Trophoblast cell (in vitro differentiated cells and primary cell): ENCODE measurements at regions not wholly inside any gene's neighbourhood (a gene's known extent, or its start where the extent isn't known, plus 50 kb on each side); places are given as distances from the start of the nearest gene placed in this dataset.

ENCODE experiments used
- DNase-seq, 2 donors: peaks; one replicate each; pipeline ENCODE4 v3.0.0-alpha.2; 2016
- H2AFZ ChIP-seq: 2 replicates; pipeline ENCODE4 v1.6.1; 2013; ENCODE audit warnings: low read length, moderate library complexity, mild to moderate bottlenecking; ENCODE audit not compliant: insufficient read depth, poor library complexity
- H2AK5ac ChIP-seq: 2 replicates; pipeline ENCODE4 v1.6.1; 2013; ENCODE audit warnings: mild to moderate bottlenecking, low read length
- H2BK120ac ChIP-seq: 2 replicates; pipeline ENCODE4 v1.6.1; 2013; ENCODE audit warnings: low read length, mild to moderate bottlenecking, moderate library complexity; ENCODE audit not compliant: insufficient read depth, poor library complexity
- H2BK12ac ChIP-seq: 2 replicates; pipeline ENCODE4 v1.6.1; 2013; ENCODE audit warnings: mild to moderate bottlenecking, low read length, moderate library complexity
- H2BK5ac ChIP-seq: 2 replicates; pipeline ENCODE4 v1.6.1; 2013; ENCODE audit warnings: low read length, low read depth, moderate library complexity, mild to moderate bottlenecking; ENCODE audit not compliant: poor library complexity
- H3K14ac ChIP-seq: 2 replicates; pipeline ENCODE4 v1.6.1; 2013; ENCODE audit warnings: mild to moderate bottlenecking, low read length
- H3K18ac ChIP-seq: 2 replicates; pipeline ENCODE4 v1.6.1; 2013; ENCODE audit warnings: mild to moderate bottlenecking, low read length
- H3K23ac ChIP-seq: 2 replicates; pipeline ENCODE4 v1.6.1; 2013; ENCODE audit warnings: low read length
- H3K27ac ChIP-seq: 2 replicates; pipeline ENCODE4 v1.5.1; 2013; ENCODE audit warnings: low read depth, mild to moderate bottlenecking, inconsistent platforms, low read length, moderate library complexity
- H3K27me3 ChIP-seq: 2 replicates; pipeline ENCODE4 v1.6.1; 2013; ENCODE audit warnings: inconsistent platforms, mild to moderate bottlenecking, low read length, moderate library complexity; ENCODE audit not compliant: insufficient read depth
- H3K36me3 ChIP-seq, 2 experiments: 1 replicate in 1 of 2; 2 replicates in 1 of 2; pipeline ENCODE4 v1.6.1; 2013; ENCODE audit warnings: low read length in 2 of 2, mild to moderate bottlenecking in 2 of 2, moderate library complexity in 1 of 2; ENCODE audit not compliant: insufficient read depth in 2 of 2, control insufficient read depth in 1 of 2
- H3K4ac ChIP-seq: 2 replicates; pipeline ENCODE4 v1.6.1; 2013; ENCODE audit warnings: low read depth, mild to moderate bottlenecking, low read length, moderate library complexity
- H3K4me1 ChIP-seq, 2 experiments: 1 replicate in 1 of 2; 2 replicates in 1 of 2; pipeline ENCODE4 v1.6.1; 2013; ENCODE audit warnings: low read length in 2 of 2, mild to moderate bottlenecking in 2 of 2, moderate library complexity in 1 of 2; ENCODE audit not compliant: insufficient read depth in 2 of 2, control insufficient read depth in 1 of 2
- H3K4me2 ChIP-seq: 2 replicates; pipeline ENCODE4 v1.6.1; 2013; ENCODE audit warnings: inconsistent platforms, mild to moderate bottlenecking, low read length, moderate library complexity
- H3K4me3 ChIP-seq: 2 replicates; pipeline ENCODE4 v1.5.1; 2013; ENCODE audit warnings: mild to moderate bottlenecking, low read depth, low read length, inconsistent platforms
- H3K79me1 ChIP-seq: one replicate; pipeline ENCODE4 v1.6.1; 2013; ENCODE audit warnings: low read length
- H3K79me2 ChIP-seq: 2 replicates; pipeline ENCODE4 v1.6.1; 2013; ENCODE audit warnings: low read length, mild to moderate bottlenecking; ENCODE audit not compliant: control insufficient read depth, insufficient read depth, poor library complexity
- H3K9ac ChIP-seq: 2 replicates; pipeline ENCODE4 v1.6.1; 2013; ENCODE audit warnings: mild to moderate bottlenecking, low read length
- H3K9me3 ChIP-seq: 2 replicates; pipeline ENCODE4 v1.6.1; 2013; ENCODE audit warnings: low read depth, mild to moderate bottlenecking, control low read depth, inconsistent platforms, low read length; ENCODE audit not compliant: insufficient read depth
- H4K12ac ChIP-seq: 2 replicates; pipeline ENCODE4 v1.6.1; 2013; ENCODE audit warnings: low read depth, mild to moderate bottlenecking, low read length, moderate library complexity
- H4K8ac ChIP-seq: 2 replicates; pipeline ENCODE4 v1.6.1; 2013; ENCODE audit warnings: low read depth, mild to moderate bottlenecking, low read length, moderate library complexity
- H4K91ac ChIP-seq: one replicate; pipeline ENCODE4 v1.6.1; 2013; ENCODE audit warnings: low read depth, mild to moderate bottlenecking, low read length, moderate library complexity
- WGBS: extraction: QIAGEN DNeasy Blood & Tissue Kit; methylation state at CpG from one replicate; pipeline ENCODE4 v1.1.7; 2013; ENCODE audit warnings: missing lambda C conversion rate; ENCODE audit not compliant: insufficient read length, insufficient coverage; ENCODE audit errors: extremely low coverage; 5-methylcytosine and 5-hydroxymethylcytosine counted together

GRCh38 chr1:87684713-87685205 is 356.1 kb downstream of the LMO4 start:
- Histone ChIP-seq H3K18ac (no peak overlapping the region), H3K27me3 (no peaks in the 10 kb centered on the region), H3K4me2 (no peak overlapping the region), H2AK5ac (no peak overlapping the region), H4K12ac (no peak overlapping the region), H3K4ac (no peak overlapping the region), H3K79me1 (no peaks in the 10 kb centered on the region), H3K14ac (no peak overlapping the region), H3K36me3 (no peaks in the 10 kb centered on the region), H4K8ac (no peak overlapping the region), H3K9me3 (no peaks in the 10 kb centered on the region), H4K91ac (no peak overlapping the region), H3K9ac (no peak overlapping the region), H2AFZ (no peak overlapping the region), H3K27ac (no peak overlapping the region), H2BK5ac (no peak overlapping the region), H3K4me3 (no peak overlapping the region), H3K23ac (no peak overlapping the region), H3K79me2 (no peaks in the 10 kb centered on the region), H2BK120ac (no peak overlapping the region), H2BK12ac (no peak overlapping the region), H3K4me1 (no peaks in the 10 kb centered on the region)
- DNase-seq, result no peak
- no CpG with 5 or more reads among the region's 6 CpGs for WGBS

GRCh38 chr1:87685311-87686135 is 356.8 kb downstream of the LMO4 start:
- no peaks in the 10 kb centered on the region for H3K79me1 ChIP-seq
- H3K27me3 ChIP-seq, result no peaks in the 10 kb centered on the region
- no peak overlapping the region for H2BK5ac ChIP-seq
- no peak overlapping the region for H3K23ac ChIP-seq
- H3K27ac ChIP-seq, result no peak overlapping the region
- no peak overlapping the region for H3K14ac ChIP-seq
- WGBS, result no CpG with 5 or more reads among the region's 16 CpGs
- H3K18ac ChIP-seq, result no peak overlapping the region
- no peak overlapping the region for H4K91ac ChIP-seq
- no peaks in the 10 kb centered on the region for H3K4me1 ChIP-seq
- H3K9me3 ChIP-seq, result no peaks in the 10 kb centered on the region
- no peaks in the 10 kb centered on the region for H3K36me3 ChIP-seq
- no peak overlapping the region for H3K4me2 ChIP-seq
- no peak overlapping the region for H2BK12ac ChIP-seq
- DNase-seq, result no peak
- H2AK5ac ChIP-seq, result no peak overlapping the region
- H2BK120ac ChIP-seq, result no peak overlapping the region
- no peak overlapping the region for H4K12ac ChIP-seq
- H4K8ac ChIP-seq, result no peak overlapping the region
- no peak overlapping the region for H3K9ac ChIP-seq
- H3K79me2 ChIP-seq, result no peaks in the 10 kb centered on the region
- no peak overlapping the region for H3K4me3 ChIP-seq
- H2AFZ ChIP-seq, result no peak overlapping the region
- H3K4ac ChIP-seq, result no peak overlapping the region

- no peaks in the 10 kb centered on the region for H3K36me3 ChIP-seq
- no peak overlapping the region for H3K4me3 ChIP-seq
- no peak overlapping the region for H2BK12ac ChIP-seq
- DNase-seq, result no peak
- H2AK5ac ChIP-seq, result no peak overlapping the region
- no peak overlapping the region for H2AFZ ChIP-seq
- H2BK5ac ChIP-seq, result no peak overlapping the region
- H3K18ac ChIP-seq, result no peak overlapping the region
- no peak overlapping the region for H3K27ac ChIP-seq
- no peaks in the 10 kb centered on the region for H3K79me2 ChIP-seq
- H3K9me3 ChIP-seq, result no peaks in the 10 kb centered on the region
- no peaks in the 10 kb centered on the region for H3K79me1 ChIP-seq
- no peak overlapping the region for H3K14ac ChIP-seq
- no peak overlapping the region for H3K23ac ChIP-seq
- H3K9ac ChIP-seq, result no peak overlapping the region
- H4K91ac ChIP-seq, result no peak overlapping the region
- H4K8ac ChIP-seq, result no peak overlapping the region
- no peak overlapping the region for H3K4ac ChIP-seq
- no peak overlapping the region for H4K12ac ChIP-seq
- H2BK120ac ChIP-seq, result no peak overlapping the region
- H3K4me1 ChIP-seq, result no peaks in the 10 kb centered on the region
- no peak overlapping the region for H3K4me2 ChIP-seq
- no peaks in the 10 kb centered on the region for H3K27me3 ChIP-seq
- no CpG with 5 or more reads among the region's 1 CpG for WGBS
These were observed 357.4 kb downstream of the LMO4 start for GRCh38 chr1:87686136-87686495.

GRCh38 chr1:87686671-87687070 is 358.0 kb downstream of the LMO4 start:
- H3K9me3 ChIP-seq, result no peaks in the 10 kb centered on the region
- H4K91ac ChIP-seq, result no peak overlapping the region
- H2BK12ac ChIP-seq, result no peak overlapping the region
- DNase-seq, result no peak
- no peaks in the 10 kb centered on the region for H3K79me1 ChIP-seq
- H3K4ac ChIP-seq, result no peak overlapping the region
- no peak overlapping the region for H3K27ac ChIP-seq
- no peak overlapping the region for H2AFZ ChIP-seq
- H2AK5ac ChIP-seq, result no peak overlapping the region
- H3K18ac ChIP-seq, result no peak overlapping the region
- no peak overlapping the region for H4K8ac ChIP-seq
- no CpG with 5 or more reads among the region's 1 CpG for WGBS
- H3K9ac ChIP-seq, result no peak overlapping the region
- no peaks in the 10 kb centered on the region for H3K36me3 ChIP-seq
- no peak overlapping the region for H3K23ac ChIP-seq
- H2BK5ac ChIP-seq, result no peak overlapping the region
- no peaks in the 10 kb centered on the region for H3K79me2 ChIP-seq
- H3K4me2 ChIP-seq, result no peak overlapping the region
- H3K4me1 ChIP-seq, result no peaks in the 10 kb centered on the region
- H2BK120ac ChIP-seq, result no peak overlapping the region
- H4K12ac ChIP-seq, result no peak overlapping the region
- H3K27me3 ChIP-seq, result no peaks in the 10 kb centered on the region
- H3K14ac ChIP-seq, result no peak overlapping the region
- H3K4me3 ChIP-seq, result no peak overlapping the region
